GM18861 (cell line): ENCODE measurements at regions not wholly inside any gene's neighbourhood (a gene's known extent, or its start where the extent isn't known, plus 50 kb on each side); places are given as distances from the start of the nearest gene placed in this dataset.
"Not testable (repeated sequence)": the region's sequence is repeated elsewhere in the genome, so short reads cannot be mapped to it uniquely, and the experiment has no call there.

Experiments used
- ATAC-seq: cut with Tn5 transposase; IDR thresholded peaks from one replicate; pipeline ENCODE4 v1.9.1; 2021; ENCODE audit not compliant: unreplicated experiment

GRCh38 chr1:73100216-73100615 lies 817.9 kb upstream of the NEGR1 start:
- no peak for ATAC-seq

DNA sequence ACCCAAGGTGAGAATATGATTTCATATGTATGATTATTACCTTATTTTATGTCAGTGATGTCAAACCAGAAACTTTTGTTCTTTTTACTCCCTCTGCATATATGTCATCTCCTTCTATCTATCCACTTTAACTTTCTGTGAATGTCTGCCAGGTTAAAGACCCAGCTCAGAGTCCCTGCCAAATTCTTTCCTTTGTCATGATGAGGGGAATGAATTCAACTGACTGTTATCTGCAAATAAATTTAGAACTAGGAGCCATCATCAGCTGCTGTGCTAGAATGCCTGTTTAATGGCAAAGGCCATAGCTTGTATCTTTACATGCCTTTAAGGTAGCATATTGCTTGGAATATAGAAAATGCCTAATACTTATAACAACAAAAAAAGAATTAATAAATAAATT lies 815.6 kb upstream of the NEGR1 start:
- ATAC-seq = no peak

DNA sequence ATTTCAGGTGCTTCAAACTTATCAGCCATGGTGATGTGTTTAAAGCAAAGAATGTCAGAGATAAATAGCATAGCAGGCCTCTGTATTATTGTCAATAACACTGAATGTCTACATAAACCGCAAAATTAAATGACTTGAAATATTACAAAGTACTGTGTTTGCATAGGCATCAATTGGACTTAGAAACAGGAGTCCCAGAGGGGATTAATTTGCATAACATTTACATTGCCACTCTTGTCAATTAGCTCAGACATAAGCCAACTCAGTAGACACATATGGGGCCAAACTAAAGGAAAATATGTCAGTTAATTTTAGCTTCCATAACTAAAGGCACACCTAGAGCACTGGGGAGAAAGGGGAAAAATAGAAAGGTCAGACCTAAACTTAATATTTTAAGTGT lies 814.5 kb upstream of the NEGR1 start:
- ATAC-seq = no peak

DNA sequence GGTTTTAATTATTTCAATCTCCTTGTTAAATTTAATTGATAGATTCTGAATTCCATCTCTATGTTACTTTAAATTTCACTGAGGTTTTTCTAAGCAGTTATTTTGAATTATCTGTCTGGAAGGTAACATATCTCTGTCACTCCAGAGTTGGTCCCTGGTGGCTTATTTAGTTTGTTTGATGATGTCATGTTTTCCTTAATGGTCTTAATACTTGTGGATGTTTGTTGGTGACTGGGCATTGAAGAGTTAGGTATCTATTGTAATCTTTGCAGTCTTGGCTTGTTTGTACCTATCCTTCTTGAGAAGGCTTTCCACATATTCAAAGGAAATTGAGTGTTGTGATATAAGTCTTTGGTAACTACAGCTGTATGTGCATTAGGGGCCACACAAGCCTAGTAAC lies 810.0 kb upstream of the NEGR1 start:
- ATAC-seq = no peak

GRCh38 chr1:73066866-73067265 lies 784.5 kb upstream of the NEGR1 start:
- ATAC-seq = no peak

DNA sequence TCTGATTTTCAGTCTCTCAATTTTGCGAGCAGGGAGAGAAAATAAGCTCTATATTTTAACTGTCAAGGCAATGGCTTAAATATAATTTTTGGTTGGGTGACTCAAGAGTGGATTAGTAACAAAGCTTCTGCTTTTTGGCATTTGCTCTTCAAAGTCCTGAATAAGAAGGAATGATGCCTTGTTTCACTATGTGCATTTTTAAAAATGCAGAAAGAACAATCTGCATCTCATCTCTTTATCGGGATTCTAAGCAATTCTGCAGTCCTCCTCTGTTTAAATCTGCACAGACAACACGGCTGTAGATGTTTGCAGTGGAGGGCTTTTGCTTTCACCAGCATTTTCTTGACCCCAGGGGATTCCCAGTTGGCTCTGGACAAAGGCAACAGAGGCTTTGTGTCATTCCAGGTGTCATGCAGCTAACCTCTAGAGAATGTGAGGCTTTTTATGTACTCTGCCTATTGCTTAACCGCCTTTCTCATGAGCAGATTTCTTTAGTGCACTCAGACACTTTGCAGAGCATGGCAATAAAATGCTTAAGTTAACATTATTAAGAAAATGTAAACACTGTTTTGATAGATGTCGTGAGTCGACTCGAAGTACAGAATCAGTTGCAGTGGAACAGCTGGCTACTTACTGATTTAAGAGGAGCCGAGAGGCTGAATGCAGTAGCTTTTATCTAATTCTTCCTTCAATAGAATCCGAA lies 783.2 kb upstream of the NEGR1 start:
- no peak for ATAC-seq

DNA sequence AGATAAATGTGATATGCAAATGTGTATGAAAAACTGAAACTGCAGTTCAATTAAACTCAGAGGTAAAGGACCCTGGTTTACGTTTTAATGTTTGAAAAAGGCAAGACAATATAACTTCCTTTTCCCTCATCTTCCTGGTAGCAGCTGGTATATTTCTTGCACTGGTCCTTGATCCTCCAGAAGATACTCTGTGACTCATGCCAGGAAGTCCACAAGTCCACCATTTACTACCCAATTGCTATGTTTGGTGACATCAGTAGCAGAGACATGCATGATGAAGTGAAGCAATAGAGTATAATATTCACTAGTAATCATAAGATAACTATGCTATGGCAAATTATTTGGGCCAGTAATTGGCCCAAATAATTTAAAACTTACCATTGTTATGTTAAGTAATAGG lies 774.5 kb upstream of the NEGR1 start:
- no peak for ATAC-seq

GRCh38 chr1:73044241-73045036 lies 762.1 kb upstream of the NEGR1 start:
- ATAC-seq = no peak

- no peak for ATAC-seq
These were observed 760.1 kb upstream of the NEGR1 start for GRCh38 chr1:73042403-73042802.

GRCh38 chr1:73040811-73041210 lies 758.5 kb upstream of the NEGR1 start:
- no peak for ATAC-seq

DNA sequence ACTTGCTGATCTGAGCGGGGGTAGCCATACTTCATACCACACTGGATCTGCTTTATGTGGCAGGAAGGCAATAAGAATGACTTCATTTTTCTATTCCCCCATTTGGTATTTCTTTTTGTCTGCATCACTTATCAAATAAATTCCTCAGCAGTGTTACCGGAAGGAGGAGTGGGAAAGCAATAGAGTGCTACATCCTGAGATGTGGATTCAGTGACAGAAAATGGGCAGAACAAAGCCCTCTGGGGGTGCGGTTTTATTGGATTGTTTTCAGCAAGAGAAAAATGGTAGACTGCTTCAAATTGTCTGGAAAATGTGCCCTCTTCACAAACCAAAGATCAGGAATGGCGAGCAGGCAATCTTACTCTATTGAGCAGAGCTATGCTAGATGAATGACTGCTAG lies 751.9 kb upstream of the NEGR1 start:
- no peak for ATAC-seq

DNA sequence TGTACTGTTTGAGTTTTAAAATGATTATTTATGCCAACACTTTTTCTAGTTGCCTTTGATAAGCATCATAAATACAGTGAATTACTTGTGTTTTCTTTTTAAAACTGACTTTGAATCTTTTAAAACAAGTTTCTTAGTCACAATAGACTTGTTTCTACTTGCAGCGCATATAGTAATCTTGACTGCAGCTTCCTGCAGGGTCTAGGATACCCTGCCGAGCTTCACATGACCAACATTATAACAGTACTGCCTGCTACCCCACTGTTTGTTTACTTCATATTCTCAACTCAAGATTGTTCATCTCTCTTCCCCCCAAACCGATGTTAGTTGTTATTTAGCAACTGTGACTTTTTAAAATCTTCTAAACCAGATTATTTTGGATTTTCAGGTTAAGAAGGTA lies 751.3 kb upstream of the NEGR1 start:
- ATAC-seq = no peak

DNA sequence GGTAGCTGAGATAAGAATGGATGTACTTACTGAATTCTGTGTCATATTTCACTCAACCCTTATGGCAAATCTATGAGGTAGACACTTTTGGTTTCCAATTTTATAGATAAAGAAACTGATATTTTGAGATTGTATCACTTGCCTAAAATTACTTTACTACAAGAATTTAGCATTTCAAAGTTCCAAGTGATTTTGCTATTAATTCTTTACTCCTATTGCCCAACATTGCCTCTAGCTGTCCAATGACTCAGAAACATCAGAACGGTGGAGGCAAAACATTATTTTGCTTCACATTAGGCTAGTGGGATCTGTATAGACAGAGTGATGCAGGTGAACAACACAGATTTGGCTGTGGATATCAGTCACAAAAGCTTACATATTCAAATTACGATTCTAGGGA lies 747.2 kb upstream of the NEGR1 start:
- ATAC-seq = no peak

GRCh38 chr1:73026114-73026513 lies 743.8 kb upstream of the NEGR1 start:
- ATAC-seq = no peak

- ATAC-seq = no peak
These were observed 727.6 kb upstream of the NEGR1 start for GRCh38 chr1:73009938-73010337.

DNA sequence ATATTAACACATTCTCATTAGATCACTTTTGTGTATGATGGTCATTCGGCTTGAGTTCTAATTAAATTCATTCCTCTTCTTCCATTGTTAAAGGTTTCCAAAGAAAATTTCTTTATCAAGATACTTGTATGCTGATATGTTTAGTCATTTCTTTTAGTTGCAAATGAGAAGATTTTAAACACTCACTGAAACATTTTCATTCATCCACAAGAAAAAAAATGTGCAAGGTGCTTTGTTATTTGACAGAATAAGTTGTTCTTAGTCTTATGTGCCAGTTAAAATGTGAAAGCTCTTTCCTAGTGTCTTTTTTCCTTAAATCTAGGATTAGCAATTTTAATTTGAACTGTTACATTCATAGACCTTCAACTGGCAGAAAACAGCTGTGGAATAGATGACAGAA lies 727.0 kb upstream of the NEGR1 start:
- ATAC-seq = no peak

DNA sequence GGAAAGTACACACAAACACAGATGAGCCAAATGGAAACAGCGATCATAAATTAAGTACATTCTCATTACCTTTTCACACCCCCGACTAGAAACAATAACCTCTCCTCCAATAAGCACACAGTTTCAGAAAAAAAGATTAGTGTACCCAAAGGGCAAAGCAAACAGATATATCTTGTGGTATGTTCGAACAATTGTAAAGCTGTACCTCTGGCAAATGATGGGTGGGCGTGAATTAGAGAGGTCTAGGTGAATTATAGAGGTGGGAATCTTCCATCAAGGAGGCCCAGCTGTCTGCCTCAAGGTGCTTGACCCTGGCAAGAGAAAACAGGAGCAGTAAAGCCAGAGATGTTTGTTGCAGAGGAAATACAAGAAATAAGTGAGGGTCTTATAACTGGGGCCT lies 715.3 kb upstream of the NEGR1 start:
- ATAC-seq = no peak

- ATAC-seq = no peak
These were observed 714.7 kb upstream of the NEGR1 start for GRCh38 chr1:72997041-72997440.

GRCh38 chr1:72987871-72988270 lies 705.5 kb upstream of the NEGR1 start:
- not testable (repeated sequence) for ATAC-seq

- no peak for ATAC-seq
These were observed 704.4 kb upstream of the NEGR1 start for GRCh38 chr1:72986591-72987290.

DNA sequence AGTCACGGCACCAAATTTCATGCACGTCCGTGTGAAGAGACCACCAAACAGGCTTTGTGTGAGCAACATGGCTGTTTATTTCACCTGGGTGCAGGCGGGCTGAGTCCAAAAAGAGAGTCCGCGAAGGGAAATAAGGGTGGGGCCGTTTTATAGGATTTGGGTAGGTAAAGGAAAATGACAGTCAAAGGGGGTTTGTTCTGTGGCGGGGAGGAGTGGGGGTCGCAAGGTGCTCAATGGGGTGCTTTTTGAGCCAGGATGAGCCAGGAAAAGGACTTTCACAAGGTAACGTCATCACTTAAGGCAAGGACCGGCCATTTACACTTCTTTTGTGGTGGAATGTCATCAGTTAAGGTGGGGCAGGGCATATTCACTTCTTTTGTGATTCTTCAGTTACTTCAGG lies 702.7 kb upstream of the NEGR1 start:
- ATAC-seq = not testable (repeated sequence)

DNA sequence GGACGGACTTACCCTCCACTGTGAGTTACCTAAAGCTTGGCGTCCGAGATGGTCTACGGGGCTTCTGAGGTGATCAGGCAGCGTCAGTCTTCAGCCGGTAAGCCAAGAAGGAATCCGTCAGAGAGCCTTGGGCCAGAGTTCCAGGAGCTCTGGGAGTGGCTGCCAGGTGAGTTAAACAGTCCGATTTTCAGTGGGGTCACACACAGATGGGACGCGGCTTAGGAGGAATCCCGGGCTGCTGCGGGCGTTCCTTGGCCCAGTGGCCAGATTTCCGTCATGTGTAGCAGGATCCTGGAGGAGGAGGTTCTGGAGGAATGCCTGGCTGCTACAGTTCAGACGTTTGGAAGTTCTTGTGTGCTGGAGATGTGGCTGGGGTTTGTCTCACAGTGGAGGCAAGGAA lies 700.7 kb upstream of the NEGR1 start:
- not testable (repeated sequence) for ATAC-seq
